ENCODE measurements at regions not wholly inside any gene's neighbourhood (a gene's known extent, or its start where the extent isn't known, plus 50 kb on each side); places are given as distances from the start of the nearest gene placed in this dataset.

DNA sequence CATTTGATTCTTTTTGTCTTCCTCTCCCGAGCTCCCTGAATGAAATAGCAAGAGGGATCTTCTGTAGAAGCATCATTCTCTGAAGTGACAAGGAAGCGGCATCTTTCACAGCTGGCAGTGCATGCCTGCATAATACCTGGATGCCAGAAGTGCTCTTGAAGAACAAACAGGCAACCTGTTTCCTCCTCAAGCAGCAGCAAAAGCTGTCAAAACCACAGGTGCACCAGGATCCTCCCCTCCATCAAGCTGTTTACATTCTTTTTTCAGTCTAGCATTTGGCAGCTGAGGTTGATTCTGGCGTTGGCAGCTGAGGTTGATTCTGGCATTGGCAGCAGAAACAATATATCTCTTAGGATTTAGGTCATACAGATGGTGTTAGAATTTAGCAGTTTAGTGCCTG is 979.0 kb downstream of the TUSC7 start:
- no peak for DNase-seq
- intact Hi-C loops (cut with DNase I) = no loop called here
- TF ChIP-seq, protein P1, sequence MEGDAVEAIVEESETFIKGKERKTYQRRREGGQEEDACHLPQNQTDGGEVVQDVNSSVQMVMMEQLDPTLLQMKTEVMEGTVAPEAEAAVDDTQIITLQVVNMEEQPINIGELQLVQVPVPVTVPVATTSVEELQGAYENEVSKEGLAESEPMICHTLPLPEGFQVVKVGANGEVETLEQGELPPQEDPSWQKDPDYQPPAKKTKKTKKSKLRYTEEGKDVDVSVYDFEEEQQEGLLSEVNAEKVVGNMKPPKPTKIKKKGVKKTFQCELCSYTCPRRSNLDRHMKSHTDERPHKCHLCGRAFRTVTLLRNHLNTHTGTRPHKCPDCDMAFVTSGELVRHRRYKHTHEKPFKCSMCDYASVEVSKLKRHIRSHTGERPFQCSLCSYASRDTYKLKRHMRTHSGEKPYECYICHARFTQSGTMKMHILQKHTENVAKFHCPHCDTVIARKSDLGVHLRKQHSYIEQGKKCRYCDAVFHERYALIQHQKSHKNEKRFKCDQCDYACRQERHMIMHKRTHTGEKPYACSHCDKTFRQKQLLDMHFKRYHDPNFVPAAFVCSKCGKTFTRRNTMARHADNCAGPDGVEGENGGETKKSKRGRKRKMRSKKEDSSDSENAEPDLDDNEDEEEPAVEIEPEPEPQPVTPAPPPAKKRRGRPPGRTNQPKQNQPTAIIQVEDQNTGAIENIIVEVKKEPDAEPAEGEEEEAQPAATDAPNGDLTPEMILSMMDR (IDR thresholded peaks at IDR 0.05) = no peak
- TF ChIP-seq POLR2A (IDR thresholded peaks at IDR 0.05) = no peak
- H3K4me3 ChIP-seq = no peak overlapping the region
- H3K9me3 ChIP-seq (replicated peaks in 1 of 3) = no peaks in the 10 kb centered on the region
- H3K36me3 ChIP-seq (replicated peaks in 1 of 2) = no peaks in the 10 kb centered on the region
- no peak overlapping the region for H3K27ac ChIP-seq
- no peaks in the 10 kb centered on the region for H3K4me1 ChIP-seq (replicated peaks in 1 of 2)
- no peaks in the 10 kb centered on the region for H3K27me3 ChIP-seq
- 73 to 91% (median 79%) methylated on average over 3 of the region's 3 CpGs for WGBS, 4 donors

DNA sequence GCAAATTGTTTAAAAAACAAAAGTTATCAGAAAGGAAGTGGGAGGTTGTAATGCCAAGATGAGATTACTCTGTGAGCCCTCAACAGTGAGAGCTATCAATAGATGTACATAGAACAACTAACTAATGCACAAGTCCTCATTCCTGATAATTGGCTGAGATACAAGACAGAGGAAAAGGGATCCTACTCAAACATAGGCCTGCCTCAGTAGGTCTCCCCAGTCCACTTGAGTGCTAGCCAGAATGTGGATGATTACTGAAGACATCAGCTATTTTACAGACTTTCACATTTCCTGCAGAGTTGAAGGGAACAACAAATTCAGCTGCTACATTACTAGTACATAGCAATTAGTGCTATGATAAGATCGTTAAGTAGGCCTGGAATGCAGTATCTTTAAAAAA is 981.9 kb downstream of the TUSC7 start:
- H3K36me3 ChIP-seq (replicated peaks in 1 of 2) = no peaks in the 10 kb centered on the region
- H3K27ac ChIP-seq = no peak overlapping the region
- no peaks in the 10 kb centered on the region for H3K4me1 ChIP-seq (replicated peaks in 1 of 2)
- H3K4me3 ChIP-seq = no peak overlapping the region
- TF ChIP-seq POLR2A (IDR thresholded peaks at IDR 0.05) = no peak
- TF ChIP-seq, protein P1 (IDR thresholded peaks at IDR 0.05) = no peak
- H3K9me3 ChIP-seq (replicated peaks in 1 of 3) = no peaks in the 10 kb centered on the region
- 77 to 83% (median 79%) methylated on average over 1 of the region's 1 CpG for WGBS, 4 donors
- intact Hi-C loops (cut with DNase I) = no loop called here
- DNase-seq = no peak
- H3K27me3 ChIP-seq = no peaks in the 10 kb centered on the region

DNA sequence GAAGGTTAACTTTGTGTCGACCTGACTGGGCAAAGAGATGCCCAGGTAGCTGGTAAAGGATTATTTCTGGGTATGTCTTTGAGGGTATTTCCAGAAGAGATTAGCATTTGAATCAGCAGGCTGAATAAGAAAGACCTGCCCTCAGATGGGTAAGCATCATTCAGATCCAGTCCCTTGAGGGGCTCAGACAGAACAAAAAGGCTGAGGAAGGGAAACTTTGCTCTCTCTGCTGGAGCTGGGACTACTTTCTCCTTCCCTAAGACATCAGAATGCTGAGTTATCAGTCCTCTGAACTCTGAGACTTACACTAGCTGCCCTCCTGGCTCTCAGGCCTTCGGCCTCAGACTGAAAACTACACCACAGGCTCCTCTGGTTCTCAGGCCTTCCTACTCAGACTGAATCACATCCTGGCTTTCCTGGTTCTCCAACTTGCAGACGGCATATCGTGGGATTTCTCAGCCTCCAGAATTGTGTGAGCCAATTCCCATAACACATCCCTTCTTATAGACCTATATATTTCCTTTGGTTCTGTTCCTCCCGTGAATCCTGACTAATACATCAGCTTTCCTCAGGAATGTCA is 982.9 kb downstream of the TUSC7 start:
- 82 to 90% (median 88%) methylated on average over 5 of the region's 5 CpGs for WGBS, 4 donors
- intact Hi-C loops (cut with DNase I) = no loop called here
- no peaks in the 10 kb centered on the region for H3K4me1 ChIP-seq (replicated peaks in 1 of 2)
- H3K9me3 ChIP-seq (replicated peaks in 1 of 3) = no peaks in the 10 kb centered on the region
- H3K27me3 ChIP-seq = no peaks in the 10 kb centered on the region
- H3K4me3 ChIP-seq = no peak overlapping the region
- H3K36me3 ChIP-seq (replicated peaks in 1 of 2) = no peaks in the 10 kb centered on the region
- DNase-seq = no peak
- TF ChIP-seq, protein P1 (IDR thresholded peaks at IDR 0.05) = no peak
- TF ChIP-seq POLR2A (IDR thresholded peaks at IDR 0.05) = no peak
- no peak overlapping the region for H3K27ac ChIP-seq

DNA sequence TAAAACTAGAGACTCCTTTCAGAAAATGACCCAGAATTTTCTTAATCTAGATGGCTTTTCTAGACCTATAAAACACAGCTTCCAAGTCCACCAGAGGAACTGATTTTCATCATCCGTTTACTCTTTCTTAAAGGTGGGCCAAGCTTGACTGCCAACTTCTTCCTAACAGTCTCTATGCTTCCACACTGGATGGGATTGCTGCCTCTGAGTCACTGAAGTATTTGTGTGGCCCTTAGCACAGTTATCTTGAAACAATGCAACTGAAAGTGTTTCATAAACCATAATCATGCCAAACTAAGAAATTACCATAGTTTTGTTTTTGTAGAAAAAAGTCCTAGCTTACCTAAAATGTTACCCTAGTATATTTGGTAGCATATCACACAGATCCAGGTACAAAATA is 985.7 kb downstream of the TUSC7 start:
- no peaks in the 10 kb centered on the region for H3K9me3 ChIP-seq (replicated peaks in 1 of 3)
- intact Hi-C loops (cut with DNase I) = no loop called here
- no peaks in the 10 kb centered on the region for H3K27me3 ChIP-seq
- 80 to 100% (median 87%) methylated on average over 1 of the region's 1 CpG for WGBS, 4 donors
- DNase-seq = no peak
- H3K27ac ChIP-seq = no peak overlapping the region
- no peaks in the 10 kb centered on the region for H3K36me3 ChIP-seq (replicated peaks in 1 of 2)
- no peak overlapping the region for H3K4me3 ChIP-seq
- no peaks in the 10 kb centered on the region for H3K4me1 ChIP-seq (replicated peaks in 1 of 2)
- TF ChIP-seq POLR2A (IDR thresholded peaks at IDR 0.05) = no peak
- TF ChIP-seq, protein P1 (IDR thresholded peaks at IDR 0.05) = no peak

Data from adrenal gland (tissue), 9 donors.